ENCODE measurements at regions not wholly inside any gene's neighbourhood (a gene's known extent, or its start where the extent isn't known, plus 50 kb on each side); places are given as distances from the start of the nearest gene placed in this dataset.
"Not testable (repeated sequence)": the region's sequence is repeated elsewhere in the genome, so short reads cannot be mapped to it uniquely, and the experiment has no call there.

DNA sequence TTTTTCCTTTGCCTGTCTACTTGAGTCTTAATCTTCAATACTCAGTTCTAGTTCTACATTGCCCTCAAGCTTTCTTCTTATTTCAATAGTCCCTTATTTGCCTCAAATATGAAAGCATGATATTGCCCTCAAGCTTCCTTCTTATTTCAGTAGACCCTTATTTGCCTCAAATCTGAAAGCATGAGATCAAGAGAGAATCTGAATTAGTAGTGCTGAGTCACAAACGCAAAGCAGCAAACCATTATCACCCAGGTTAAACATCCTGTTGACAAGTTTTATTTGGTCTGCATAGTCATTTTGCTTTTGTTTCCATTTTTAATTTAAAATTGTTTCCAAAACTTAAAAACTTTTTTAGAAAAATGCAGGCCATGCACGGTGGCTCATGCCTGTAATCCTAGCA is 583.3 kb upstream of the FSHR start:
- CTCF ChIA-PET, result no interaction called here
- POLR2A ChIA-PET, result no interaction called here
- no peak for DNase-seq (ENCODE audit: extremely low spot score)
- no peak for TF ChIP-seq CTBP1 (IDR thresholded peaks at IDR 0.05; ENCODE audit: borderline replicate concordance)
- no peak for TF ChIP-seq FOXA1 (IDR thresholded peaks at IDR 0.05)
- no peak for TF ChIP-seq ELF4 (IDR thresholded peaks at IDR 0.05)
- TF ChIP-seq BHLHE40 (IDR thresholded peaks at IDR 0.05; ENCODE audit: borderline replicate concordance), result no peak
- TF ChIP-seq SP1 (IDR thresholded peaks at IDR 0.05), result no peak
- no peak for TF ChIP-seq L3MBTL2 (conservative IDR thresholded peaks at IDR 0.05)
- TF ChIP-seq, protein P1, sequence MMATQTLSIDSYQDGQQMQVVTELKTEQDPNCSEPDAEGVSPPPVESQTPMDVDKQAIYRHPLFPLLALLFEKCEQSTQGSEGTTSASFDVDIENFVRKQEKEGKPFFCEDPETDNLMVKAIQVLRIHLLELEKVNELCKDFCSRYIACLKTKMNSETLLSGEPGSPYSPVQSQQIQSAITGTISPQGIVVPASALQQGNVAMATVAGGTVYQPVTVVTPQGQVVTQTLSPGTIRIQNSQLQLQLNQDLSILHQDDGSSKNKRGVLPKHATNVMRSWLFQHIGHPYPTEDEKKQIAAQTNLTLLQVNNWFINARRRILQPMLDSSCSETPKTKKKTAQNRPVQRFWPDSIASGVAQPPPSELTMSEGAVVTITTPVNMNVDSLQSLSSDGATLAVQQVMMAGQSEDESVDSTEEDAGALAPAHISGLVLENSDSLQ (IDR thresholded peaks at IDR 0.05), result no peak
- TF ChIP-seq SUZ12 (IDR thresholded peaks at IDR 0.05), result no peak

DNA sequence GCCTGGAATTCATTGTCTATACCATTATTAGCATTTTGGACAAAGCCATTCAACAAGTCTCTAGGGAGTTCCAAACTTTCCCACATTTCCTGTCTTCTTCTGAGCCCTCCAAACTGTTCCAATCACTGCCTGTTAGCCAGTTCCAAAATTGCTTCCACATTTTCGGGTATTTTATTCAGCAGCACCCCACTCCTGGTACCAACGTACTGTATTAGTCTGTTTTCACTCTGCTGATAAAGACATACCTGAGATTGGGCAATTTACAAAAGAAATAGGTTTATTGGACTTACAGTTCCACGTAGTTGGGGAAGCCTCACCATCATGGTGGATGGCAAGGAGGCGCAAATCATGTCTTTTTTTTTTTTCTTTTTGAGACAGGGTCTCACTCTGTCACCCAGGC is 578.6 kb upstream of the FSHR start:
- DNase-seq (ENCODE audit: extremely low spot score); POLR2A ChIA-PET; CTCF ChIA-PET: not testable (repeated sequence)

DNA sequence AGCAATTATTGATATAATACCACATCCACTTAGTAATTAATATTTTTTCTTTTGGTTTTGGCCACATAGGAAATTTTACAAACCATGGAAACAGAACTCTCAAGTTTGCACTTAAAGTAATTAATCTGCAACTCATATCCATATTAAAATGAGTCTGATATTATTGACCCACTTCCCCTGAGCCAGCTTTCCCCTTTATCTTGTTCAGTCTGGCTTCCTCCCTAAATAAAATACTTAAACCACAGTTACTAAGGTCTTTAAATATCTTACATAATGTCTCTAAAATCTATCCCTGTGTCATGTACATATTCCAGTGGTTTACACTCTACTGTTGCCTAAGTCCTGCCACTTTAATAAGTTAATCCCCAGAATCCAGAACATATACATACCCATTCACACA is 564.9 kb upstream of the FSHR start:
- no peak for TF ChIP-seq SUZ12 (IDR thresholded peaks at IDR 0.05)
- no peak for TF ChIP-seq FOXK2 (IDR thresholded peaks at IDR 0.05)
- no peak for TF ChIP-seq HDGF (IDR thresholded peaks at IDR 0.05; ENCODE audit: borderline replicate concordance)
- CTCF ChIA-PET, result no interaction called here
- POLR2A ChIA-PET, result no interaction called here
- DNase-seq (ENCODE audit: extremely low spot score), result no peak

DNA sequence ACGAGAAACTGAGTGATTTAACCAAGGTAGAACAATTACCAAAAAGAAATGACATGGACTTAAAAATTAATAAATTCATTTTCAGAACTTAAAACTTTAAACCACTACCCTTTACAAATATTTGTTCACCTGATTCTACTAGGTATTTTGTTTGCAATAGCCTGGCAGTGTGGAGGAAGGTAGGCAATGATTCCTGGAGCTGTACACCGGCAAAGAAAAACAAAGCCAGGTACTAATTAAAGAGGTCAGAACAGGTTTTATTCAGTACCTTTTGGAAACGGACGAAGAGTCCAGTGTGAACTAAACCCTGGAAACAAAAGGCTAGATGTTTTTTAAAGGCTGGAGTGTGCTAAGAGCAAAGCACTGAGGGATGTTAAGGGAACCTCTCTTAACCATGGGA is 561.3 kb upstream of the FSHR start:
- ChIA-PET CTCF (interaction anchor here (0.7 kb wide), 1 partner anchor 12 kb away, joined by 3 read pairs; no protein-coding TSS in a partner anchor), POLR2A (no interaction called here)
- DNase-seq (ENCODE audit: extremely low spot score), result no peak
- TF ChIP-seq SUZ12 (IDR thresholded peaks at IDR 0.05) (no peak), HDGF (IDR thresholded peaks at IDR 0.05; ENCODE audit: borderline replicate concordance) (no peak), FOXA1 (IDR thresholded peaks at IDR 0.05) (no peak), ZNF384 (IDR thresholded peaks at IDR 0.05) (no peak), CTBP1 (IDR thresholded peaks at IDR 0.05; ENCODE audit: borderline replicate concordance) (no peak), NFRKB (IDR thresholded peaks at IDR 0.05) (no peak), LEF1 (IDR thresholded peaks at IDR 0.05; ENCODE audit: borderline replicate concordance) (no peak), TARDBP (IDR thresholded peaks at IDR 0.05) (no peak), ELF4 (IDR thresholded peaks at IDR 0.05) (no peak), FOXM1 (IDR thresholded peaks at IDR 0.05; ENCODE audit: borderline replicate concordance) (no peak), SP1 (IDR thresholded peaks at IDR 0.05) (no peak), BHLHE40 (IDR thresholded peaks at IDR 0.05; ENCODE audit: borderline replicate concordance) (no peak), ARNT (IDR thresholded peaks at IDR 0.05) (no peak), FOXK2 (IDR thresholded peaks at IDR 0.05) (no peak), L3MBTL2 (conservative IDR thresholded peaks at IDR 0.05) (no peak)
- TF ChIP-seq, protein P1 (IDR thresholded peaks at IDR 0.05), result no peak

DNA sequence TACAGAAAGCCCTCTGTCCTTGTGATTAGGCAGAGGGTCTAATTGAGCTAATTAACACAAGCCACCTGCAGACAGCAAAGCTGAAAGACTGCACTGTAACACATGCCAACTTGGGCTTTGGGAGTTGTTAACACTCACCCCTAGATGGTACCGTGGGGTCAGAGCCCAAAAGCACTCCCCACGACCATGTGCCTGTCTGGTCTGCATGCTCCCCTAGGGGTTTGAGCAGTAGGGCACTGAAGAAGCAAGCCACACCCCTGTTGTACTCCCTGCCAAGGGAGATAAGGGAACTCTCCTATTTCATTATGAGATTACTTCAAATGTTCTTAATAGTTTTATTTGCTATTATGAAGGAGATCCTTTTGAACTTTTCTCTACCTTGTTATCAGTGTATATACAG is 560.1 kb upstream of the FSHR start:
- POLR2A ChIA-PET, result no interaction called here
- no peak for DNase-seq (ENCODE audit: extremely low spot score)
- CTCF ChIA-PET, result no interaction called here
- TF ChIP-seq FOXM1 (IDR thresholded peaks at IDR 0.05; ENCODE audit: borderline replicate concordance) (no peak), FOXA1 (IDR thresholded peaks at IDR 0.05) (no peak), ELF4 (IDR thresholded peaks at IDR 0.05) (no peak), BHLHE40 (IDR thresholded peaks at IDR 0.05; ENCODE audit: borderline replicate concordance) (no peak), HDGF (IDR thresholded peaks at IDR 0.05; ENCODE audit: borderline replicate concordance) (no peak), SP1 (IDR thresholded peaks at IDR 0.05) (no peak), ZNF384 (IDR thresholded peaks at IDR 0.05) (no peak), FOXK2 (IDR thresholded peaks at IDR 0.05) (no peak), NFRKB (IDR thresholded peaks at IDR 0.05) (no peak), CTBP1 (IDR thresholded peaks at IDR 0.05; ENCODE audit: borderline replicate concordance) (no peak), LEF1 (IDR thresholded peaks at IDR 0.05; ENCODE audit: borderline replicate concordance) (no peak)
- TF ChIP-seq, protein P1 (IDR thresholded peaks at IDR 0.05), result no peak

DNA sequence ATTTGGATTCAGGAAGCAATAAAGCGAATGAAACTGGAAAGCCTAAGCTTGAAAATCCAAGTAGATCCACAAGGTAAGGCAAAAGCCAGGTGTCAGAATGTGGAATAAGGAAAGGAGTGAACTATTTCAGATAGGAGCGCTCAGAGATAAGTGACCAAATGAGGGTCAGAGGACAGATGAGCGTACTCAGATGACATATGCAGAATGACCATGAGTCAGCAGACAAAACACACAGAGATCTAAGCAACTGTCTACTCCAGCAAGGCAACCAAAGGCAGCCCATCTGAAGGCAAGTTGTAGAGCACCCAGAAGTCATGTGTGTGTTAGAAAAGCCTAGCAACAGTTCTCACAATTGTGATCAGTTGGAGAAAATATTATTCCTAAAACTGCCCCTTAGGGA is 548.4 kb upstream of the FSHR start:
- ChIA-PET POLR2A (no interaction called here), CTCF (no interaction called here)
- TF ChIP-seq FOXK2 (IDR thresholded peaks at IDR 0.05), result no peak
- TF ChIP-seq ELF4 (IDR thresholded peaks at IDR 0.05), result no peak
- no peak for TF ChIP-seq CTBP1 (IDR thresholded peaks at IDR 0.05; ENCODE audit: borderline replicate concordance)
- TF ChIP-seq L3MBTL2 (conservative IDR thresholded peaks at IDR 0.05), result no peak
- no peak for TF ChIP-seq LEF1 (IDR thresholded peaks at IDR 0.05; ENCODE audit: borderline replicate concordance)
- TF ChIP-seq SUZ12 (IDR thresholded peaks at IDR 0.05), result no peak
- TF ChIP-seq BHLHE40 (IDR thresholded peaks at IDR 0.05; ENCODE audit: borderline replicate concordance), result no peak
- no peak for TF ChIP-seq FOXA1 (IDR thresholded peaks at IDR 0.05)
- no peak for TF ChIP-seq HDGF (IDR thresholded peaks at IDR 0.05; ENCODE audit: borderline replicate concordance)
- TF ChIP-seq TARDBP (IDR thresholded peaks at IDR 0.05), result no peak
- no peak for DNase-seq (ENCODE audit: extremely low spot score)

DNA sequence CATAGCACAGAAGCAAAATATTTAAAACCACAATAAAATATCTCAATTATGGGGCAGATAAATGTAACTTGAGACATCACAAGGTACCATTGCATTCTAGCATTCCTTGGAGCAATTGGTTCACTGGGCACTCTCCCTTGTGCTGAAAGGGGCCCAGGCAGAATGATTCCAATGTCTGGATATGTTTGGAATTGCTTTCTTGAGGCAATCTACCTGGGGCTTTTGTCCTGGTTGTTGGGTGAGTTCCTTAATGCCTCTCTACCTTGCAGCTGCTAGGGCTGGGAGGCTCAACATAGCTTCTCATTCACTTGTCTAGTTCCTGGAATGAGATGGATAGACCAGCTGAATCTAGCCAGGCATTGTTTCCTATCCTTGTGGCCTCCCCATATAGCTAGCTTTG is 539.6 kb upstream of the FSHR start:
- no peak for DNase-seq (ENCODE audit: extremely low spot score)
- ChIA-PET CTCF (interaction anchor here (1.0 kb wide), 1 partner anchor 450 kb away, joined by 3 read pairs; no protein-coding TSS in a partner anchor), POLR2A (no interaction called here)
- TF ChIP-seq ELF4 (IDR thresholded peaks at IDR 0.05), result no peak
- TF ChIP-seq SUZ12 (IDR thresholded peaks at IDR 0.05), result no peak
- no peak for TF ChIP-seq FOXK2 (IDR thresholded peaks at IDR 0.05)
- TF ChIP-seq TARDBP (IDR thresholded peaks at IDR 0.05), result no peak
- TF ChIP-seq HDGF (IDR thresholded peaks at IDR 0.05; ENCODE audit: borderline replicate concordance), result no peak
- no peak for TF ChIP-seq CTBP1 (IDR thresholded peaks at IDR 0.05; ENCODE audit: borderline replicate concordance)
- no peak for TF ChIP-seq FOXA1 (IDR thresholded peaks at IDR 0.05)
- TF ChIP-seq FOXM1 (IDR thresholded peaks at IDR 0.05; ENCODE audit: borderline replicate concordance), result no peak
- TF ChIP-seq, protein P1 (IDR thresholded peaks at IDR 0.05), result no peak
- TF ChIP-seq SP1 (IDR thresholded peaks at IDR 0.05), result no peak
- no peak for TF ChIP-seq LEF1 (IDR thresholded peaks at IDR 0.05; ENCODE audit: borderline replicate concordance)
- TF ChIP-seq BHLHE40 (IDR thresholded peaks at IDR 0.05; ENCODE audit: borderline replicate concordance), result no peak
- no peak for TF ChIP-seq NFRKB (IDR thresholded peaks at IDR 0.05)
- TF ChIP-seq L3MBTL2 (conservative IDR thresholded peaks at IDR 0.05), result no peak
- no peak for TF ChIP-seq ARNT (IDR thresholded peaks at IDR 0.05)
- no peak for TF ChIP-seq ZNF384 (IDR thresholded peaks at IDR 0.05)

DNA sequence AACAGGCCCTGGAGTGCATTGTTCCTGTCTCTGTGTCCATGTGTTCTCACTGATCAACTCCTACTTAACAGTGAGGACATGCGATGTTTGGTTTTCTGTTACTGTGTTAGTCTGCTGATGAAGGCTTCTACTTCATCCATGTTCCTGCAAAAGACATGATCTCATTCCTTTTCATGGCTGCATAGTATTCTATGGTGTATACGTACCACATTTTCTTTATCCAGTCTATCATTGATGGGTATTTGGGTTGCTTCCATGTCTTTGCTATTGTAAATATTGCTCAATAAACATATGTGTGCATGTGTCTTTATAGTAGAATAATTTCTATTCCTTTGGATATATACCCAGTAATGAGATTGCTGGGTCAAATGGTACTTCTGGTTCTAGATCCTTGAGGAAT is 537.7 kb upstream of the FSHR start:
- DNase-seq (ENCODE audit: extremely low spot score); POLR2A ChIA-PET; CTCF ChIA-PET: not testable (repeated sequence)
